ENCODE measurements at regions not wholly inside any gene's neighbourhood (a gene's known extent, or its start where the extent isn't known, plus 50 kb on each side); places are given as distances from the start of the nearest gene placed in this dataset.

- Histone ChIP-seq H3K4me1 (ENCODE audit: control insufficient read depth, insufficient read depth, low read length) (no peaks in the 10 kb centered on the region), H3K36me3 (ENCODE audit: control insufficient read depth in 2 of 2, insufficient read depth in 1 of 2, low read length in 2 of 2) (no peaks in the 10 kb centered on the region), H3K4me3 (ENCODE audit: low read depth, low read length) (no peak overlapping the region), H3K9me3 (ENCODE audit: control insufficient read depth, insufficient read depth, low read depth, low read length) (no peaks in the 10 kb centered on the region), H3K27ac (ENCODE audit: extremely low read depth, low read depth, low read length) (no peak overlapping the region)
- POLR2A ChIA-PET = no interaction called here
- CTCF ChIA-PET = interaction anchor here (1.0 kb wide), 1 partner anchor 50 kb away, joined by 3 read pairs; no protein-coding TSS in a partner anchor
- TF ChIP-seq ZNF513 (tag by site-specific recombination; IDR thresholded peaks at IDR 0.05) = no peak
- TF ChIP-seq ZNF549 (tag by site-specific recombination; IDR thresholded peaks at IDR 0.05) = no peak
- TF ChIP-seq ZFP3 (tag by site-specific recombination; IDR thresholded peaks at IDR 0.05; ENCODE audit: low read depth) = no peak
- no peak for TF ChIP-seq ZBTB11 (tag by site-specific recombination; conservative IDR thresholded peaks at IDR 0.05; ENCODE audit: low read depth)
- TF ChIP-seq ZNF768 (tag by site-specific recombination; IDR thresholded peaks at IDR 0.05) = no peak
- no peak for TF ChIP-seq ZNF776 (tag by site-specific recombination; IDR thresholded peaks at IDR 0.05; ENCODE audit: borderline replicate concordance)
- TF ChIP-seq ZNF248 (tag by site-specific recombination; IDR thresholded peaks at IDR 0.05) = no peak
- no peak for TF ChIP-seq ZNF621 (tag by site-specific recombination; IDR thresholded peaks at IDR 0.05)
- TF ChIP-seq, protein P1, sequence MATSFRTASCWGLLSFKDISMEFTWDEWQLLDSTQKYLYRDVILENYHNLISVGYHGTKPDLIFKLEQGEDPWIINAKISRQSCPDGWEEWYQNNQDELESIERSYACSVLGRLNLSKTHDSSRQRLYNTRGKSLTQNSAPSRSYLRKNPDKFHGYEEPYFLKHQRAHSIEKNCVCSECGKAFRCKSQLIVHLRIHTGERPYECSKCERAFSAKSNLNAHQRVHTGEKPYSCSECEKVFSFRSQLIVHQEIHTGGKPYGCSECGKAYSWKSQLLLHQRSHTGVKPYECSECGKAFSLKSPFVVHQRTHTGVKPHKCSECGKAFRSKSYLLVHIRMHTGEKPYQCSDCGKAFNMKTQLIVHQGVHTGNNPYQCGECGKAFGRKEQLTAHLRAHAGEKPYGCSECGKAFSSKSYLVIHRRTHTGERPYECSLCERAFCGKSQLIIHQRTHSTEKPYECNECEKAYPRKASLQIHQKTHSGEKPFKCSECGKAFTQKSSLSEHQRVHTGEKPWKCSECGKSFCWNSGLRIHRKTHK (tag by site-specific recombination; IDR thresholded peaks at IDR 0.05) = no peak
- no peak for TF ChIP-seq ZFP41 (tag by site-specific recombination; IDR thresholded peaks at IDR 0.05; ENCODE audit: borderline replicate concordance)
Measured at GRCh38 chr11:131303611-131304119, 66.8 kb upstream of the NTM start.

GRCh38 chr11:131305005-131305404 lies 65.4 kb upstream of the NTM start:
- H3K9me3 ChIP-seq (ENCODE audit: control insufficient read depth, insufficient read depth, low read depth, low read length) = no peaks in the 10 kb centered on the region
- no peaks in the 10 kb centered on the region for H3K36me3 ChIP-seq (ENCODE audit: control insufficient read depth in 2 of 2, insufficient read depth in 1 of 2, low read length in 2 of 2)
- H3K4me3 ChIP-seq (ENCODE audit: low read depth, low read length) = no peak overlapping the region
- POLR2A ChIA-PET = no interaction called here
- CTCF ChIA-PET = interaction anchor here (0.6 to 0.7 kb wide), 3 partner anchors 76 to 375 kb away, joined by 3 to 4 read pairs (median 4); no protein-coding TSS in a partner anchor
- TF ChIP-seq PRDM1 (tag by site-specific recombination; IDR thresholded peaks at IDR 0.05) (no peak), ZNF19 (tag by site-specific recombination; IDR thresholded peaks at IDR 0.05; ENCODE audit: low read depth) (no peak), BCL11A (tag by site-specific recombination; IDR thresholded peaks at IDR 0.05; ENCODE audit: low read depth) (no peak), KLF9 (tag by site-specific recombination; IDR thresholded peaks at IDR 0.05; ENCODE audit: low read depth) (no peak), HOXD13 (CRISPR knock-in tag; IDR thresholded peaks at IDR 0.05; ENCODE audit: borderline replicate concordance) (no peak), ZNF654 (tag by site-specific recombination; IDR thresholded peaks at IDR 0.05; ENCODE audit: low read depth) (no peak), TRIM28 (IDR thresholded peaks at IDR 0.05; ENCODE audit: borderline replicate concordance, low read length) (no peak), RBAK (tag by site-specific recombination; IDR thresholded peaks at IDR 0.05) (no peak), ZBTB21 (tag by site-specific recombination; IDR thresholded peaks at IDR 0.05) (no peak), ZNF366 (tag by site-specific recombination; conservative IDR thresholded peaks at IDR 0.05) (no peak)
- TF ChIP-seq, protein P2, sequence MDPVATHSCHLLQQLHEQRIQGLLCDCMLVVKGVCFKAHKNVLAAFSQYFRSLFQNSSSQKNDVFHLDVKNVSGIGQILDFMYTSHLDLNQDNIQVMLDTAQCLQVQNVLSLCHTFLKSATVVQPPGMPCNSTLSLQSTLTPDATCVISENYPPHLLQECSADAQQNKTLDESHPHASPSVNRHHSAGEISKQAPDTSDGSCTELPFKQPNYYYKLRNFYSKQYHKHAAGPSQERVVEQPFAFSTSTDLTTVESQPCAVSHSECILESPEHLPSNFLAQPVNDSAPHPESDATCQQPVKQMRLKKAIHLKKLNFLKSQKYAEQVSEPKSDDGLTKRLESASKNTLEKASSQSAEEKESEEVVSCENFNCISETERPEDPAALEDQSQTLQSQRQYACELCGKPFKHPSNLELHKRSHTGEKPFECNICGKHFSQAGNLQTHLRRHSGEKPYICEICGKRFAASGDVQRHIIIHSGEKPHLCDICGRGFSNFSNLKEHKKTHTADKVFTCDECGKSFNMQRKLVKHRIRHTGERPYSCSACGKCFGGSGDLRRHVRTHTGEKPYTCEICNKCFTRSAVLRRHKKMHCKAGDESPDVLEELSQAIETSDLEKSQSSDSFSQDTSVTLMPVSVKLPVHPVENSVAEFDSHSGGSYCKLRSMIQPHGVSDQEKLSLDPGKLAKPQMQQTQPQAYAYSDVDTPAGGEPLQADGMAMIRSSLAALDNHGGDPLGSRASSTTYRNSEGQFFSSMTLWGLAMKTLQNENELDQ (tag by site-specific recombination; IDR thresholded peaks at IDR 0.05; ENCODE audit: low read depth) = no peak
- TF ChIP-seq, protein P3, sequence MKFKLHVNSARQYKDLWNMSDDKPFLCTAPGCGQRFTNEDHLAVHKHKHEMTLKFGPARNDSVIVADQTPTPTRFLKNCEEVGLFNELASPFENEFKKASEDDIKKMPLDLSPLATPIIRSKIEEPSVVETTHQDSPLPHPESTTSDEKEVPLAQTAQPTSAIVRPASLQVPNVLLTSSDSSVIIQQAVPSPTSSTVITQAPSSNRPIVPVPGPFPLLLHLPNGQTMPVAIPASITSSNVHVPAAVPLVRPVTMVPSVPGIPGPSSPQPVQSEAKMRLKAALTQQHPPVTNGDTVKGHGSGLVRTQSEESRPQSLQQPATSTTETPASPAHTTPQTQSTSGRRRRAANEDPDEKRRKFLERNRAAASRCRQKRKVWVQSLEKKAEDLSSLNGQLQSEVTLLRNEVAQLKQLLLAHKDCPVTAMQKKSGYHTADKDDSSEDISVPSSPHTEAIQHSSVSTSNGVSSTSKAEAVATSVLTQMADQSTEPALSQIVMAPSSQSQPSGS (tag by site-specific recombination; IDR thresholded peaks at IDR 0.05; ENCODE audit: low read depth) = no peak
- H3K4me1 ChIP-seq (ENCODE audit: control insufficient read depth, insufficient read depth, low read length) = no peaks in the 10 kb centered on the region
- no peak overlapping the region for H3K27ac ChIP-seq (ENCODE audit: extremely low read depth, low read depth, low read length)

Measured in HEK293 (cell line).